Activated T-cell treated with anti-CD3 and anti-CD28 coated beads, Interleukin-2, amount 50 U/mL, for 4 hours (primary cell): ENCODE measurements at regions not wholly inside any gene's neighbourhood (a gene's known extent, or its start where the extent isn't known, plus 50 kb on each side); places are given as distances from the start of the nearest gene placed in this dataset.

Experiments used
- ATAC-seq, 2 donors: fragments of 200-7000 bp; cut with Tn5 transposase; one replicate each; pipeline ENCODE4 v1.10.0; 2021
- DNase-seq: peaks from one replicate; pipeline ENCODE4 v3.0.0-alpha.2; 2020
- H3K27me3 Mint-ChIP-seq: one replicate; pipeline ENCODE4 v1.8.0; 2021; ENCODE audit warnings: low read depth, mixed read lengths
- H3K36me3 Mint-ChIP-seq: one replicate; pipeline ENCODE4 v1.8.0; 2022; ENCODE audit warnings: mixed read lengths; ENCODE audit not compliant: insufficient read depth
- H3K4me1 Mint-ChIP-seq: one replicate; pipeline ENCODE4 v1.8.0; 2021; ENCODE audit warnings: low read depth, mixed read lengths
- H3K4me3 Mint-ChIP-seq: one replicate; pipeline ENCODE4 v1.8.0; 2021; ENCODE audit warnings: mild to moderate bottlenecking, moderate library complexity, mixed read lengths
- H3K9me3 Mint-ChIP-seq: one replicate; pipeline ENCODE4 v1.8.0; 2021; ENCODE audit warnings: mixed read lengths

GRCh38 chr2:6526093-6526824, 339.4 kb downstream of the CMPK2 start:
- H3K36me3 Mint-ChIP-seq, result no peaks in the 10 kb centered on the region
- no peaks in the 10 kb centered on the region for H3K27me3 Mint-ChIP-seq
- ATAC-seq (no peak), DNase-seq (no peak)
- no peaks in the 10 kb centered on the region for H3K9me3 Mint-ChIP-seq
- no peak overlapping the region for H3K4me3 Mint-ChIP-seq
- H3K4me1 Mint-ChIP-seq, result no peaks in the 10 kb centered on the region

GRCh38 chr2:6531304-6531703, 334.4 kb downstream of the CMPK2 start:
- DNase-seq, result no peak
- no peak for ATAC-seq
- H3K4me1 Mint-ChIP-seq, result no peaks in the 10 kb centered on the region

DNA sequence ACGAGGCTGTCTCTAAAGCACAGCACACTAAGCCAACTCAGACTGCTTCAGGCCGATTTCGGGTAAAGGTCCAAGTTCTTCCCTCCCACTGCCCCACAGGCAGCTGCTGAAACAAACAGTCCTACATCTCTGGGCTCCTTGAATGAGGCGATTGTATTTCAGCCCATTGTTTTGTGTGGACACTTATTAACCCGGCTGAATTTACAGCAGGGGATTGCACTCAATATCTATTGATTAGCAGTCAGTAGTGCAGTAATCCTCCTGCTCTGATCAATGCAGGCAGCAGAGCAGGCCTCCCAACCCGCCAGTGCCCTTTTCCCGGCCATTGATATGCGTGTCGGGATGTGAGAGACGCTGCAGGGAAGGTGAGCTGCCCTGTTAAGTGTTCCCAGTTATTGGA, 330.1 kb downstream of the CMPK2 start:
- Mint-ChIP-seq H3K27me3 (peaks cover 6% of the 10 kb centered on the region), H3K4me3 (no peak overlapping the region), H3K9me3 (no peaks in the 10 kb centered on the region), H3K4me1 (no peaks in the 10 kb centered on the region), H3K36me3 (no peaks in the 10 kb centered on the region)
- ATAC-seq, result no peak
- DNase-seq, result no peak

More at GRCh38 chr2:6531304-6531703, 334.4 kb downstream of the CMPK2 start:
- no peaks in the 10 kb centered on the region for H3K9me3 Mint-ChIP-seq
- no peak overlapping the region for H3K4me3 Mint-ChIP-seq
- H3K36me3 Mint-ChIP-seq, result no peaks in the 10 kb centered on the region
- peaks cover 2% of the 10 kb centered on the region for H3K27me3 Mint-ChIP-seq

GRCh38 chr2:6538607-6539006, 327.1 kb downstream of the CMPK2 start:
- no peaks in the 10 kb centered on the region for H3K36me3 Mint-ChIP-seq

DNA sequence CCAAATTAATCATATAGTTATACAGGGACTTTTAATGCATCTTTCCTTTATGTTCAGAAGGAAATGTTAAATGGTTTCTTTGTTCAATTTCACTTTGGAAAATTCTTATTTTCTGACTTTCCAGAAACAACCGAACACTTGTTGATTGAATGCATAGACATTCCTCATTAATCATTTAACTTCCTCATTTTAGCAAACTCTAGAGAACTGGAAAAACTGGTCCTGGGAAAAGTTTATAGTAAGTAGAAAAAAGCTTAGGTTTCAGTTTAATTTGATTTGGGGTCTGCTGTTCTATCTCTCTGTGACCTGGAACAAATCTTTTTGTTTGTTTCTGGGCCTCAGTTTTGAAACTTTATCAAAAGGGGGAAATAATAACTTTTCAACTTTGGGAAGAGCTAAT, 320.4 kb downstream of the CMPK2 start:
- Mint-ChIP-seq H3K36me3 (no peaks in the 10 kb centered on the region), H3K27me3 (no peaks in the 10 kb centered on the region), H3K9me3 (peaks cover 4% of the 10 kb centered on the region), H3K4me3 (no peak overlapping the region), H3K4me1 (no peaks in the 10 kb centered on the region)
- no peak for ATAC-seq
- no peak for DNase-seq

More at GRCh38 chr2:6538607-6539006, 327.1 kb downstream of the CMPK2 start:
- DNase-seq (no peak), ATAC-seq (no peak)
- Mint-ChIP-seq H3K27me3 (peaks cover 6% of the 10 kb centered on the region), H3K4me1 (no peaks in the 10 kb centered on the region), H3K4me3 (no peak overlapping the region), H3K9me3 (no peaks in the 10 kb centered on the region)

DNA sequence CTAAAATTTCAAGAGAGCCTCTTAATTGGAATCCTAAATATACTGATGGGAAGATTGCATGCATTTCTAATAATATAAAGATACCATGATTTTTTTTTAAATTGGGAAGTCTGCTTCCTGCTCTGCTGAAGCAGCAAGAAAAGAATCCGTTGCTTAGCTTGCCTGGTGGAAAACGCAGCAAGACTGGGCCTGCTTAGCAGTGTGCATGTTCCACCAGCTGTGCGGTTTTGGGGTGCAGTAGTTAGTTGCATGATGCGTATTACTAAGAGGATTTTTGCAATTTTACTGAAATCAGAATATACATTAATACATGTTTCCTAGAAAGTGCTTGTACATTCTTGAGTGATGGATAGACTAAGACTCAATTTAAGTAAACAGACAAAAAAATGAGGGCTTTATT, 319.9 kb downstream of the CMPK2 start:
- Mint-ChIP-seq H3K9me3 (peaks cover 7% of the 10 kb centered on the region), H3K4me3 (no peak overlapping the region), H3K4me1 (no peaks in the 10 kb centered on the region), H3K36me3 (no peaks in the 10 kb centered on the region), H3K27me3 (no peaks in the 10 kb centered on the region)
- ATAC-seq (no peak), DNase-seq (no peak)

DNA sequence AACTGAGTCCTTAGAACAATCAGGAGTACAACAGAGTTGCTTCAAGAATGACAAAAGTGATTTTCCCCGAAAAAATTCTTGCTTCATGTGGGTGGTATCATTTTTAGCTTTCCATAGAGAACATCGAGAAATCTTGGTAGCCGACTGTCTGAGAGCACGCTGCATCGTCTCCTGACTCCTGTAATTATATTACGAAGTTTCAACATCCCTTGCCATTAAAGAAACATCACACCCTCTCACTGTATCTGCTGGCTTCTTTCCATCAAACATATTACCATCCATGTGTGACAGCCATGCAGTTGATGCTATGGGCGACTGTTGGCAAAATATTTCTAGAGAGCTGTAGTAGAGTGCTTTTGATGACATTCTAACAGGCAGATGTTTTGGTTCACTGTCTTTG, 311.2 kb downstream of the CMPK2 start:
- peaks cover 5% of the 10 kb centered on the region for H3K9me3 Mint-ChIP-seq
- H3K27me3 Mint-ChIP-seq, result no peaks in the 10 kb centered on the region
- DNase-seq (no peak), ATAC-seq (no peak)
- H3K4me3 Mint-ChIP-seq, result no peak overlapping the region
- no peaks in the 10 kb centered on the region for H3K36me3 Mint-ChIP-seq
- H3K4me1 Mint-ChIP-seq, result no peaks in the 10 kb centered on the region

DNA sequence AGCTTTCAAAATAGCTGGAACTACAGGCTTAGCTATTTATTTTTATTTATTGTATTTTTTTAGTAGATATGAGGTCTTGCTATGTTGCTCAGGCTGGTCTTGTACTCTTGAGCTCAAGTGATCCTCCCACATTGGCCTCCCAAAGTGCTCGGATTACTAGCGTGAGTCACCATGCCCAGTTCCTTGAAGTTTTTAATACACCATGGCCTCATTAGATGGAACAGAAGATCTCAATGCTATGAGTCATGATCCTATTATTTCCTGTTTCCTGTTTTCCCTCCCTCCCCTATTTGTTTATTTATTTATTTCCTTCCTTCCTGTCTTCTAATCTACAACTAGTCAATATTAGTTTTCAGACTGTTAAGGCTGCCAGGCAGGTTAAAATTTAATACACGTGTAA, 309.0 kb downstream of the CMPK2 start:
- ATAC-seq (no peak), DNase-seq (no peak)
- Mint-ChIP-seq H3K36me3 (no peaks in the 10 kb centered on the region), H3K27me3 (peaks cover 3% of the 10 kb centered on the region), H3K4me1 (no peaks in the 10 kb centered on the region), H3K4me3 (no peak overlapping the region), H3K9me3 (no peaks in the 10 kb centered on the region)

DNA sequence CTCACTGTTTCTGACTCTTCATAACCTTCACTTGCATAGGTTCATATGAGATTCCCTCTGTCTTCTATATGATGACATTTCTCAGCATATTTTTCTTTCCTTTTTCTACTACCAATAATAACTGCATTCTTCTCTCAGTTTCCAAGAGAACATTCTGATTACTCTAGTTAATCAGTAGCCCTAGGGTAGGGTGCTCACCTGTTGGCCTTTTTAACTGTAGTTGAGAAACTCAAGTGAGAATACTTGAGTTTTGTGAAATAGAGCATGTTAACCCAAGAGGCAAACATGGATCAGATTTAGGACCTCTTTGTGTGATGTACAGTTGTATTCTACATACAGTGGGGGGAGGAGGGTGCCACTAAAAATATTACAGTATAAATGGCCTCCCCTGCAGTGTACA, 308.0 kb downstream of the CMPK2 start:
- H3K27me3 Mint-ChIP-seq, result peaks cover 3% of the 10 kb centered on the region
- ATAC-seq, result no peak

DNA sequence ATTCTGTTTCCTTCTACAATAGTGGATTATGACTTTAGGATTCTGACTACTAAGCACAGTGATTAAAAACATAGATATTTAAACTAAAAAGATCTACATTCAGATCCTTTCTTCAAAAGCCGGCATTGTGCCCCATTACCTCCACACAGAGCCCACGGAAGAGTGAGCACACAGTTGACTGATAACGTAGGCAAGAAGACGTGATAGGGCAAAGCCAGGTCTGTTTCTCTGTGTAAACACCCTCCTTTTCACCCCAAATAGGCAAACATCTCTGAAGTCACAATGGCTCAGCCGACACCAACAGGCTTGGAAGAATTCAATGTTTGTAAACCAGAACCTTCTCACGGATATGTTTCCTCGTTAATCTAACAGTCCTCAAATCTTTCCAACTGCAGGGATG, 302.9 kb downstream of the CMPK2 start:
- Mint-ChIP-seq H3K36me3 (no peaks in the 10 kb centered on the region), H3K4me3 (no peak overlapping the region), H3K9me3 (no peaks in the 10 kb centered on the region), H3K4me1 (no peaks in the 10 kb centered on the region), H3K27me3 (peaks cover 3% of the 10 kb centered on the region)
- ATAC-seq (no peak), DNase-seq (no peak)

More for the DNA sequence above, 308.0 kb downstream of the CMPK2 start:
- no peaks in the 10 kb centered on the region for H3K4me1 Mint-ChIP-seq
- no peak for DNase-seq
- H3K36me3 Mint-ChIP-seq, result no peaks in the 10 kb centered on the region
- H3K4me3 Mint-ChIP-seq, result no peak overlapping the region
- H3K9me3 Mint-ChIP-seq, result no peaks in the 10 kb centered on the region

DNA sequence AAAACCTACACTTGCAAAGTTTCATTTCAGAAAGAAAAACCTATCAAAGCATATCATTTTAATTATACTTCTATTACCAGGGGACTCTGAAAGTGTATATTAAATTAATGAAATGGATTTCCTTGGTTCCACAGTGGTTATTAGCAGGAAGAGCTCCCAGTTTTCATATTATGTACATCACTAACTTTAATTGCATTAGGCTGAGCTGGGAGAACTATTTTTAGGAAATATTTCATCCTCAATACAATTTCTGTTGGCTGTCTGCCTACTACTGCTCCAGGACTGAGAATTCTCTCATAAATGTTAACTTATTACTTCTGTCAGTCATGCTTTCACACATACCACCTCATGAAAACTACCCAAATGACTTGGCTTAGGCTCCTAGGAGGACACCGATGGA, 301.4 kb downstream of the CMPK2 start:
- Mint-ChIP-seq H3K36me3 (no peaks in the 10 kb centered on the region), H3K27me3 (peaks cover 3% of the 10 kb centered on the region), H3K4me1 (no peaks in the 10 kb centered on the region), H3K4me3 (no peak overlapping the region), H3K9me3 (no peaks in the 10 kb centered on the region)
- DNase-seq, result no peak
- no peak for ATAC-seq

GRCh38 chr2:6574121-6574520, 291.6 kb downstream of the CMPK2 start:
- Mint-ChIP-seq H3K27me3 (peaks cover 12% of the 10 kb centered on the region), H3K36me3 (no peaks in the 10 kb centered on the region), H3K4me1 (no peaks in the 10 kb centered on the region), H3K4me3 (no peak overlapping the region), H3K9me3 (no peaks in the 10 kb centered on the region)
- ATAC-seq (no peak), DNase-seq (no peak)

- H3K4me1 Mint-ChIP-seq, result no peaks in the 10 kb centered on the region
- no peak overlapping the region for H3K4me3 Mint-ChIP-seq
- peaks cover 7% of the 10 kb centered on the region for H3K27me3 Mint-ChIP-seq
- no peaks in the 10 kb centered on the region for H3K9me3 Mint-ChIP-seq
- DNase-seq (no peak), ATAC-seq (no peak)
- no peaks in the 10 kb centered on the region for H3K36me3 Mint-ChIP-seq
These were observed 289.4 kb downstream of the CMPK2 start for GRCh38 chr2:6576302-6576701.

DNA sequence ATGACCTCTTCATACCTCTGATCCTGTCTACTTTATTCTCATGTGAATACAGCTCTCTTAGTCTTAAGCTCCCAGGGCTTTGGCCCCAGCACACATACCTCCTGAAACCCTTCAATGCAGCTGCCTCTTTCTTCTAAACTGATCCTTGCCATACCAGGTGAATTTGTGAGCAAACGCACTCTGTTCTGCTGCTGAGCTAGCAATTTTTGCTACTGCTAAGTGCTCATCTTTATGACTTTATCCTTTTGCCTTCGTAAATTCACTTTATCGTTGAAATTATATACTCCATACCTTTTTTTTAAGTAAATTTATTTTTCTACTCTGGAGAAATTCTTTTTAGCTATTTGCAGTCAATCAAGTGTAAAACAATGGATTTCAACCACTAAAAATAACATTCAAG, 287.7 kb downstream of the CMPK2 start:
- no peak for ATAC-seq
- DNase-seq, result no peak
- H3K4me3 Mint-ChIP-seq, result no peak overlapping the region
- peaks cover 7% of the 10 kb centered on the region for H3K27me3 Mint-ChIP-seq
- H3K4me1 Mint-ChIP-seq, result no peaks in the 10 kb centered on the region
- no peaks in the 10 kb centered on the region for H3K9me3 Mint-ChIP-seq
- no peaks in the 10 kb centered on the region for H3K36me3 Mint-ChIP-seq

GRCh38 chr2:6578416-6578815, 287.3 kb downstream of the CMPK2 start:
- no peak for DNase-seq
- no peak for ATAC-seq
- Mint-ChIP-seq H3K9me3 (no peaks in the 10 kb centered on the region), H3K36me3 (no peaks in the 10 kb centered on the region), H3K4me3 (no peak overlapping the region), H3K4me1 (no peaks in the 10 kb centered on the region), H3K27me3 (peaks cover 7% of the 10 kb centered on the region)
